ENCODE measurements at regions not wholly inside any gene's neighbourhood (a gene's known extent, or its start where the extent isn't known, plus 50 kb on each side); places are given as distances from the start of the nearest gene placed in this dataset.
A peak's percentile ranks its signal among the peaks of the same experiment; 100 is the strongest.

GRCh38 chr6:111989743-111990142, 64.2 kb upstream of the CCN6 start:
- Mint-ChIP-seq H3K4me1 (ENCODE audit: insufficient read depth, unreplicated experiment) (peaks cover 19% of the 10 kb centered on the region), H3K36me3 (ENCODE audit: insufficient read depth, unreplicated experiment) (peaks cover 6% of the 10 kb centered on the region), H3K9me3 (ENCODE audit: unreplicated experiment) (no peaks in the 10 kb centered on the region), H3K4me3 (ENCODE audit: unreplicated experiment) (no peak overlapping the region), H3K27me3 (ENCODE audit: insufficient read depth, unreplicated experiment) (no peaks in the 10 kb centered on the region), H3K27ac (ENCODE audit: low read depth, unreplicated experiment) (peak overlapping the region; percentile 43)
- POLR2A ChIA-PET, result interaction anchor here (0.6 to 0.9 kb wide), 3 partner anchors 52 to 178 kb away, joined by 3 read pairs; no protein-coding TSS in a partner anchor
- no peak for TF ChIP-seq CTCF (IDR thresholded peaks at IDR 0.05; ENCODE audit: unreplicated experiment)
- DNase-seq (ENCODE audit: unreplicated experiment), result no peak
- intact Hi-C loops (cut with micrococcal nuclease), result no loop called here
- BruUV-seq (replicated peaks), result no TSS peak
- CTCF ChIA-PET, result interaction anchor here (0.7 to 1.6 kb wide), 4 partner anchors 8 to 280 kb away, joined by 3 to 5 read pairs (median 4); no protein-coding TSS in a partner anchor

GRCh38 chr6:111990214-111990613, 63.7 kb upstream of the CCN6 start:
- no TSS peak for BruUV-seq (replicated peaks)
- no peak overlapping the region for H3K4me3 Mint-ChIP-seq (ENCODE audit: unreplicated experiment)
- no peaks in the 10 kb centered on the region for H3K27me3 Mint-ChIP-seq (ENCODE audit: insufficient read depth, unreplicated experiment)
- no peak for TF ChIP-seq CTCF (IDR thresholded peaks at IDR 0.05; ENCODE audit: unreplicated experiment)
- intact Hi-C loops (cut with micrococcal nuclease), result no loop called here
- ChIA-PET CTCF (interaction anchor here (0.7 to 1.6 kb wide), 4 partner anchors 7 to 281 kb away, joined by 3 to 5 read pairs (median 4); no protein-coding TSS in a partner anchor), POLR2A (interaction anchor here (0.6 to 0.9 kb wide), 3 partner anchors 52 to 178 kb away, joined by 3 read pairs; no protein-coding TSS in a partner anchor)
- H3K4me1 Mint-ChIP-seq (ENCODE audit: insufficient read depth, unreplicated experiment), result peaks cover 19% of the 10 kb centered on the region
- DNase-seq (ENCODE audit: unreplicated experiment), result no peak
- no peaks in the 10 kb centered on the region for H3K9me3 Mint-ChIP-seq (ENCODE audit: unreplicated experiment)
- H3K27ac Mint-ChIP-seq (ENCODE audit: low read depth, unreplicated experiment), result peak overlapping the region; percentile 43
- peaks cover 6% of the 10 kb centered on the region for H3K36me3 Mint-ChIP-seq (ENCODE audit: insufficient read depth, unreplicated experiment)

GRCh38 chr6:111992851-111993250, 61.1 kb upstream of the CCN6 start:
- DNase-seq (ENCODE audit: unreplicated experiment), result no peak
- Mint-ChIP-seq H3K4me1 (ENCODE audit: insufficient read depth, unreplicated experiment) (peaks cover 12% of the 10 kb centered on the region), H3K36me3 (ENCODE audit: insufficient read depth, unreplicated experiment) (peaks cover 6% of the 10 kb centered on the region), H3K27ac (ENCODE audit: low read depth, unreplicated experiment) (no peak overlapping the region), H3K4me3 (ENCODE audit: unreplicated experiment) (no peak overlapping the region), H3K27me3 (ENCODE audit: insufficient read depth, unreplicated experiment) (no peaks in the 10 kb centered on the region), H3K9me3 (ENCODE audit: unreplicated experiment) (no peaks in the 10 kb centered on the region)
- intact Hi-C loops (cut with micrococcal nuclease), result no loop called here
- TF ChIP-seq CTCF (IDR thresholded peaks at IDR 0.05; ENCODE audit: unreplicated experiment), result no peak
- POLR2A ChIA-PET, result interaction anchor here (1.4 kb wide), 1 partner anchor 19 kb away, joined by 3 read pairs; no protein-coding TSS in a partner anchor
- CTCF ChIA-PET, result interaction anchor here (0.8 to 3.5 kb wide), 5 partner anchors 19 to 283 kb away, joined by 3 to 19 read pairs (median 8); no protein-coding TSS in a partner anchor
- BruUV-seq (replicated peaks), result no TSS peak

- H3K4me3 Mint-ChIP-seq (ENCODE audit: unreplicated experiment), result no peak overlapping the region
- intact Hi-C loops (cut with micrococcal nuclease), result no loop called here
- POLR2A ChIA-PET, result interaction anchor here (1.4 kb wide), 1 partner anchor 20 kb away, joined by 3 read pairs; no protein-coding TSS in a partner anchor
- no peaks in the 10 kb centered on the region for H3K27me3 Mint-ChIP-seq (ENCODE audit: insufficient read depth, unreplicated experiment)
- peaks cover 5% of the 10 kb centered on the region for H3K36me3 Mint-ChIP-seq (ENCODE audit: insufficient read depth, unreplicated experiment)
- H3K4me1 Mint-ChIP-seq (ENCODE audit: insufficient read depth, unreplicated experiment), result peaks cover 12% of the 10 kb centered on the region
- H3K9me3 Mint-ChIP-seq (ENCODE audit: unreplicated experiment), result no peaks in the 10 kb centered on the region
- H3K27ac Mint-ChIP-seq (ENCODE audit: low read depth, unreplicated experiment), result no peak overlapping the region
- no TSS peak for BruUV-seq (replicated peaks)
- no peak for TF ChIP-seq CTCF (IDR thresholded peaks at IDR 0.05; ENCODE audit: unreplicated experiment)
- CTCF ChIA-PET, result interaction anchor here (0.8 to 3.5 kb wide), 4 partner anchors 19 to 282 kb away, joined by 3 to 19 read pairs (median 7); no protein-coding TSS in a partner anchor
- DNase-seq (ENCODE audit: unreplicated experiment), result no peak
These were observed 60.6 kb upstream of the CCN6 start for GRCh38 chr6:111993342-111993741.

Measured in MCF 10A (cell line).